ENCODE measurements at regions not wholly inside any gene's neighbourhood (a gene's known extent, or its start where the extent isn't known, plus 50 kb on each side); places are given as distances from the start of the nearest gene placed in this dataset.

GRCh38 chr2:226366920-226367319 is 432.7 kb downstream of the IRS1 start:
- no peak for DNase-seq

GRCh38 chr2:226364217-226364616 is 435.4 kb downstream of the IRS1 start:
- DNase-seq: no peak

GRCh38 chr2:226362980-226363379 is 436.6 kb downstream of the IRS1 start:
- DNase-seq: no peak

GRCh38 chr2:226360658-226361057 is 439.0 kb downstream of the IRS1 start:
- no peak for DNase-seq

GRCh38 chr2:226358688-226359087 is 440.9 kb downstream of the IRS1 start:
- DNase-seq: no peak

GRCh38 chr2:226357816-226358215 is 441.8 kb downstream of the IRS1 start:
- DNase-seq: no peak

- DNase-seq: no peak
Observed at GRCh38 chr2:226355600-226355999, 444.0 kb downstream of the IRS1 start.

GRCh38 chr2:226354434-226354833 is 445.2 kb downstream of the IRS1 start:
- no peak for DNase-seq

GRCh38 chr2:226352941-226353560 is 446.6 kb downstream of the IRS1 start:
- no peak for DNase-seq

GRCh38 chr2:226351711-226352110 is 447.9 kb downstream of the IRS1 start:
- no peak for DNase-seq

- no peak for DNase-seq
Observed at GRCh38 chr2:226339616-226340015, 460.0 kb downstream of the IRS1 start.

- no peak for DNase-seq
Observed at GRCh38 chr2:226338825-226339224, 460.8 kb downstream of the IRS1 start.

GRCh38 chr2:226337941-226338600 is 461.5 kb downstream of the IRS1 start:
- DNase-seq: no peak

- no peak for DNase-seq
Observed at GRCh38 chr2:226336283-226336682, 463.3 kb downstream of the IRS1 start.

- DNase-seq: no peak
Observed at GRCh38 chr2:226334981-226335720, 464.5 kb downstream of the IRS1 start.

- no peak for DNase-seq
Observed at GRCh38 chr2:226333388-226333787, 466.2 kb downstream of the IRS1 start.

GRCh38 chr2:226330206-226330605 is 469.4 kb downstream of the IRS1 start:
- no peak for DNase-seq

GRCh38 chr2:226329180-226329579 is 470.4 kb downstream of the IRS1 start:
- DNase-seq: no peak

- no peak for DNase-seq
Observed at GRCh38 chr2:226327830-226328229, 471.8 kb downstream of the IRS1 start.

GRCh38 chr2:226325526-226325925 is 474.1 kb downstream of the IRS1 start:
- no peak for DNase-seq

GRCh38 chr2:226320076-226320948 is 479.3 kb downstream of the IRS1 start:
- DNase-seq: no peak

GRCh38 chr2:226317970-226318369 is 481.6 kb downstream of the IRS1 start:
- no peak for DNase-seq

GRCh38 chr2:226313060-226313459 is 486.6 kb downstream of the IRS1 start:
- DNase-seq: no peak
